WTC11 (cell line): ENCODE measurements at regions not wholly inside any gene's neighbourhood (a gene's known extent, or its start where the extent isn't known, plus 50 kb on each side); places are given as distances from the start of the nearest gene placed in this dataset.

ENCODE experiments used
- ETV6 ChIP-seq: sonication (generic); formaldehyde crosslinking; IDR thresholded peaks from 2 replicates; pipeline ENCODE4 v1.8.1; 2022; ENCODE audit warnings: mild to moderate bottlenecking, missing genetic modification reagents
- FOXJ3 ChIP-seq: sonication (generic); formaldehyde crosslinking; IDR thresholded peaks from 2 replicates; pipeline ENCODE4 v1.9.0; 2021; ENCODE audit warnings: missing genetic modification reagents, mild to moderate bottlenecking, borderline replicate concordance
- SP1 ChIP-seq: sonication (generic); formaldehyde crosslinking; conservative IDR thresholded peaks from 2 replicates; pipeline ENCODE4 v1.8.1; 2022; ENCODE audit warnings: missing genetic modification reagents
- TCF7 ChIP-seq: sonication (generic); formaldehyde crosslinking; IDR thresholded peaks from 2 replicates; pipeline ENCODE4 v1.8.0; 2022; ENCODE audit warnings: mild to moderate bottlenecking, low read depth, missing genetic modification reagents, moderate library complexity
- ZNF219 ChIP-seq: sonication (generic); formaldehyde crosslinking; IDR thresholded peaks from 2 replicates; pipeline ENCODE4 v1.8.0; 2023; ENCODE audit warnings: missing genetic modification reagents, mild to moderate bottlenecking, borderline replicate concordance
- TF ChIP-seq, protein P1 (sequence below): sonication (generic); formaldehyde crosslinking; conservative IDR thresholded peaks from 2 replicates; pipeline ENCODE4 v1.8.1; 2023; ENCODE audit warnings: mild to moderate bottlenecking, low read depth, missing genetic modification reagents, moderate library complexity
- TF ChIP-seq, protein P2 (sequence below): fragments of 200-600 bp; IDR thresholded peaks from 2 replicates; pipeline ENCODE4 v1.8.0; 2022; ENCODE audit warnings: antibody characterized with exemption
- TF ChIP-seq, protein P3 (sequence below): sonication (generic); formaldehyde crosslinking; IDR thresholded peaks from 2 replicates; pipeline ENCODE4 v1.8.1; 2022; ENCODE audit warnings: low read depth, missing genetic modification reagents, borderline replicate concordance
- TF ChIP-seq, protein P4 (sequence below): sonication (generic); formaldehyde crosslinking; conservative IDR thresholded peaks from 2 replicates; pipeline ENCODE4 v1.8.1; 2022; ENCODE audit warnings: mild to moderate bottlenecking, missing genetic modification reagents
- TF ChIP-seq, protein P5 (sequence below): sonication (generic); formaldehyde crosslinking; IDR thresholded peaks from 2 replicates; pipeline ENCODE4 v1.8.0; 2022; ENCODE audit warnings: mild to moderate bottlenecking, missing genetic modification reagents
- TF ChIP-seq, protein P6 (sequence below): sonication (generic); formaldehyde crosslinking; IDR thresholded peaks from 2 replicates; pipeline ENCODE4 v1.8.0; 2023; ENCODE audit warnings: mild to moderate bottlenecking, missing genetic modification reagents
- TF ChIP-seq, protein P7 (sequence below): sonication (generic); formaldehyde crosslinking; IDR thresholded peaks from 2 replicates; pipeline ENCODE4 v1.8.1; 2023; ENCODE audit warnings: mild to moderate bottlenecking, missing genetic modification reagents, moderate library complexity

DNA sequence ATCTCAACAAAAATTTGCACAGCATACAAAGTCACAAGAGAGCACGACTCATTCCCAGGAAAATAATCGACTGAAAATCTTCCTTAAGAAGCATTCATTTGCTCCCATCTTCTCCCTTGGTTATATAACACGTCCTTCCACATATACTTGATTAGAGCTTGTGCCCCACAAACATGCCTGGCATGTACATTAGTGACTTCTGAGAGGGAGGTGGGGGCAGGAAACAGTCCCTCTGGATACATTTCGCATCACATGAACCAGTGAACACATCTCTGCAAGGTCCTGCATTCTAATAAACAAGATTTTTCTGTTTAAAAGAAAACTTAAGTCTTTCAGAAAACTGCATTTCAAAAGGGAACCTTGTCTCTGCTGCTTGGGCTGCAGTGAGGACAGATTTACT, 54.1 kb upstream of the IGLL5 start:
- TF ChIP-seq, protein P1, sequence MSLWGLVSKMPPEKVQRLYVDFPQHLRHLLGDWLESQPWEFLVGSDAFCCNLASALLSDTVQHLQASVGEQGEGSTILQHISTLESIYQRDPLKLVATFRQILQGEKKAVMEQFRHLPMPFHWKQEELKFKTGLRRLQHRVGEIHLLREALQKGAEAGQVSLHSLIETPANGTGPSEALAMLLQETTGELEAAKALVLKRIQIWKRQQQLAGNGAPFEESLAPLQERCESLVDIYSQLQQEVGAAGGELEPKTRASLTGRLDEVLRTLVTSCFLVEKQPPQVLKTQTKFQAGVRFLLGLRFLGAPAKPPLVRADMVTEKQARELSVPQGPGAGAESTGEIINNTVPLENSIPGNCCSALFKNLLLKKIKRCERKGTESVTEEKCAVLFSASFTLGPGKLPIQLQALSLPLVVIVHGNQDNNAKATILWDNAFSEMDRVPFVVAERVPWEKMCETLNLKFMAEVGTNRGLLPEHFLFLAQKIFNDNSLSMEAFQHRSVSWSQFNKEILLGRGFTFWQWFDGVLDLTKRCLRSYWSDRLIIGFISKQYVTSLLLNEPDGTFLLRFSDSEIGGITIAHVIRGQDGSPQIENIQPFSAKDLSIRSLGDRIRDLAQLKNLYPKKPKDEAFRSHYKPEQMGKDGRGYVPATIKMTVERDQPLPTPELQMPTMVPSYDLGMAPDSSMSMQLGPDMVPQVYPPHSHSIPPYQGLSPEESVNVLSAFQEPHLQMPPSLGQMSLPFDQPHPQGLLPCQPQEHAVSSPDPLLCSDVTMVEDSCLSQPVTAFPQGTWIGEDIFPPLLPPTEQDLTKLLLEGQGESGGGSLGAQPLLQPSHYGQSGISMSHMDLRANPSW (CRISPR knock-in tag), result no peak
- TF ChIP-seq, protein P2, sequence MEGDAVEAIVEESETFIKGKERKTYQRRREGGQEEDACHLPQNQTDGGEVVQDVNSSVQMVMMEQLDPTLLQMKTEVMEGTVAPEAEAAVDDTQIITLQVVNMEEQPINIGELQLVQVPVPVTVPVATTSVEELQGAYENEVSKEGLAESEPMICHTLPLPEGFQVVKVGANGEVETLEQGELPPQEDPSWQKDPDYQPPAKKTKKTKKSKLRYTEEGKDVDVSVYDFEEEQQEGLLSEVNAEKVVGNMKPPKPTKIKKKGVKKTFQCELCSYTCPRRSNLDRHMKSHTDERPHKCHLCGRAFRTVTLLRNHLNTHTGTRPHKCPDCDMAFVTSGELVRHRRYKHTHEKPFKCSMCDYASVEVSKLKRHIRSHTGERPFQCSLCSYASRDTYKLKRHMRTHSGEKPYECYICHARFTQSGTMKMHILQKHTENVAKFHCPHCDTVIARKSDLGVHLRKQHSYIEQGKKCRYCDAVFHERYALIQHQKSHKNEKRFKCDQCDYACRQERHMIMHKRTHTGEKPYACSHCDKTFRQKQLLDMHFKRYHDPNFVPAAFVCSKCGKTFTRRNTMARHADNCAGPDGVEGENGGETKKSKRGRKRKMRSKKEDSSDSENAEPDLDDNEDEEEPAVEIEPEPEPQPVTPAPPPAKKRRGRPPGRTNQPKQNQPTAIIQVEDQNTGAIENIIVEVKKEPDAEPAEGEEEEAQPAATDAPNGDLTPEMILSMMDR, result no peak
- TF ChIP-seq, protein P3, sequence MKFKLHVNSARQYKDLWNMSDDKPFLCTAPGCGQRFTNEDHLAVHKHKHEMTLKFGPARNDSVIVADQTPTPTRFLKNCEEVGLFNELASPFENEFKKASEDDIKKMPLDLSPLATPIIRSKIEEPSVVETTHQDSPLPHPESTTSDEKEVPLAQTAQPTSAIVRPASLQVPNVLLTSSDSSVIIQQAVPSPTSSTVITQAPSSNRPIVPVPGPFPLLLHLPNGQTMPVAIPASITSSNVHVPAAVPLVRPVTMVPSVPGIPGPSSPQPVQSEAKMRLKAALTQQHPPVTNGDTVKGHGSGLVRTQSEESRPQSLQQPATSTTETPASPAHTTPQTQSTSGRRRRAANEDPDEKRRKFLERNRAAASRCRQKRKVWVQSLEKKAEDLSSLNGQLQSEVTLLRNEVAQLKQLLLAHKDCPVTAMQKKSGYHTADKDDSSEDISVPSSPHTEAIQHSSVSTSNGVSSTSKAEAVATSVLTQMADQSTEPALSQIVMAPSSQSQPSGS (CRISPR knock-in tag), result no peak
- TF ChIP-seq, protein P4, sequence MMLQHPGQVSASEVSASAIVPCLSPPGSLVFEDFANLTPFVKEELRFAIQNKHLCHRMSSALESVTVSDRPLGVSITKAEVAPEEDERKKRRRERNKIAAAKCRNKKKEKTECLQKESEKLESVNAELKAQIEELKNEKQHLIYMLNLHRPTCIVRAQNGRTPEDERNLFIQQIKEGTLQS (CRISPR knock-in tag), result no peak
- TF ChIP-seq, protein P5, sequence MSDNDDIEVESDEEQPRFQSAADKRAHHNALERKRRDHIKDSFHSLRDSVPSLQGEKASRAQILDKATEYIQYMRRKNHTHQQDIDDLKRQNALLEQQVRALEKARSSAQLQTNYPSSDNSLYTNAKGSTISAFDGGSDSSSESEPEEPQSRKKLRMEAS (CRISPR knock-in tag), result no peak
- TF ChIP-seq TCF7 (CRISPR knock-in tag) (no peak), ETV6 (CRISPR knock-in tag) (no peak), FOXJ3 (CRISPR knock-in tag) (no peak), ZNF219 (CRISPR knock-in tag) (no peak), SP1 (no peak)
- TF ChIP-seq, protein P6, sequence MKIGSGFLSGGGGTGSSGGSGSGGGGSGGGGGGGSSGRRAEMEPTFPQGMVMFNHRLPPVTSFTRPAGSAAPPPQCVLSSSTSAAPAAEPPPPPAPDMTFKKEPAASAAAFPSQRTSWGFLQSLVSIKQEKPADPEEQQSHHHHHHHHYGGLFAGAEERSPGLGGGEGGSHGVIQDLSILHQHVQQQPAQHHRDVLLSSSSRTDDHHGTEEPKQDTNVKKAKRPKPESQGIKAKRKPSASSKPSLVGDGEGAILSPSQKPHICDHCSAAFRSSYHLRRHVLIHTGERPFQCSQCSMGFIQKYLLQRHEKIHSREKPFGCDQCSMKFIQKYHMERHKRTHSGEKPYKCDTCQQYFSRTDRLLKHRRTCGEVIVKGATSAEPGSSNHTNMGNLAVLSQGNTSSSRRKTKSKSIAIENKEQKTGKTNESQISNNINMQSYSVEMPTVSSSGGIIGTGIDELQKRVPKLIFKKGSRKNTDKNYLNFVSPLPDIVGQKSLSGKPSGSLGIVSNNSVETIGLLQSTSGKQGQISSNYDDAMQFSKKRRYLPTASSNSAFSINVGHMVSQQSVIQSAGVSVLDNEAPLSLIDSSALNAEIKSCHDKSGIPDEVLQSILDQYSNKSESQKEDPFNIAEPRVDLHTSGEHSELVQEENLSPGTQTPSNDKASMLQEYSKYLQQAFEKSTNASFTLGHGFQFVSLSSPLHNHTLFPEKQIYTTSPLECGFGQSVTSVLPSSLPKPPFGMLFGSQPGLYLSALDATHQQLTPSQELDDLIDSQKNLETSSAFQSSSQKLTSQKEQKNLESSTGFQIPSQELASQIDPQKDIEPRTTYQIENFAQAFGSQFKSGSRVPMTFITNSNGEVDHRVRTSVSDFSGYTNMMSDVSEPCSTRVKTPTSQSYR (CRISPR knock-in tag), result no peak
- TF ChIP-seq, protein P7, sequence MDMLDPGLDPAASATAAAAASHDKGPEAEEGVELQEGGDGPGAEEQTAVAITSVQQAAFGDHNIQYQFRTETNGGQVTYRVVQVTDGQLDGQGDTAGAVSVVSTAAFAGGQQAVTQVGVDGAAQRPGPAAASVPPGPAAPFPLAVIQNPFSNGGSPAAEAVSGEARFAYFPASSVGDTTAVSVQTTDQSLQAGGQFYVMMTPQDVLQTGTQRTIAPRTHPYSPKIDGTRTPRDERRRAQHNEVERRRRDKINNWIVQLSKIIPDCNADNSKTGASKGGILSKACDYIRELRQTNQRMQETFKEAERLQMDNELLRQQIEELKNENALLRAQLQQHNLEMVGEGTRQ (CRISPR knock-in tag), result no peak
